Right lobe of liver (tissue), 4 donors: ENCODE measurements at regions not wholly inside any gene's neighbourhood (a gene's known extent, or its start where the extent isn't known, plus 50 kb on each side); places are given as distances from the start of the nearest gene placed in this dataset.

Experiments used
- POLR2A ChIP-seq: fragments of 450-650 bp; IDR thresholded peaks from one replicate; pipeline ENCODE4 v1.6.1; 2017; ENCODE audit warnings: antibody characterized with exemption, mild to moderate bottlenecking
- TF ChIP-seq, protein P1 (sequence below), 4 donors: fragments of 200-600 bp in 3 of 4; fragments of 450-650 bp in 1 of 4; IDR thresholded peaks; one replicate each; pipeline versions ENCODE4 v1.5.1 to v1.8.0; 2016 to 2022; ENCODE audit warnings: antibody characterized with exemption in 4 of 4, mild to moderate bottlenecking in 2 of 4
- donor health status: DM: no; HTN: no; CAD: no.
- donor health status: DM: no; HTN: no; CAD: no.
- donor health status: DM: no; HTN: yes; CAD: no.

DNA sequence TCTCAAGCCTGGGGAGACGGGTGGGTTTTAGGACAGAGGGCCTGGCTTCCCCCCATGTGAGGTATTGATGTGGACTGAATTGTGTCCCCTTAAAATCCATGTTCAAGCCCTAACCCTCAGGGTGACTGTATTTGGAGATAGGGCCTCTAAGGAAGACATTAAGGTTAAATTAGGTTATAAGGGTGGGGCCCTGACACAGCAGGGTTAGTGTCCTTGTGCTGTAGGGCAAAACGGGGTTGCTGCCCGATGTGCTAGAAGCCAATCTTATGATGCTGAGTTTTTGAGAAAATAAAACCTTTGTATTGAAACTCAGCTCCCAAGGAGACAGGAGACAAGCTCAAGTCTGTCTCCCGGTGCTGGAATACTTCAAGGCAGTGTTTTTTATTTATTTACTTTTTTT lies 71.1 kb upstream of the NUP50 start:
- TF ChIP-seq, protein P1, sequence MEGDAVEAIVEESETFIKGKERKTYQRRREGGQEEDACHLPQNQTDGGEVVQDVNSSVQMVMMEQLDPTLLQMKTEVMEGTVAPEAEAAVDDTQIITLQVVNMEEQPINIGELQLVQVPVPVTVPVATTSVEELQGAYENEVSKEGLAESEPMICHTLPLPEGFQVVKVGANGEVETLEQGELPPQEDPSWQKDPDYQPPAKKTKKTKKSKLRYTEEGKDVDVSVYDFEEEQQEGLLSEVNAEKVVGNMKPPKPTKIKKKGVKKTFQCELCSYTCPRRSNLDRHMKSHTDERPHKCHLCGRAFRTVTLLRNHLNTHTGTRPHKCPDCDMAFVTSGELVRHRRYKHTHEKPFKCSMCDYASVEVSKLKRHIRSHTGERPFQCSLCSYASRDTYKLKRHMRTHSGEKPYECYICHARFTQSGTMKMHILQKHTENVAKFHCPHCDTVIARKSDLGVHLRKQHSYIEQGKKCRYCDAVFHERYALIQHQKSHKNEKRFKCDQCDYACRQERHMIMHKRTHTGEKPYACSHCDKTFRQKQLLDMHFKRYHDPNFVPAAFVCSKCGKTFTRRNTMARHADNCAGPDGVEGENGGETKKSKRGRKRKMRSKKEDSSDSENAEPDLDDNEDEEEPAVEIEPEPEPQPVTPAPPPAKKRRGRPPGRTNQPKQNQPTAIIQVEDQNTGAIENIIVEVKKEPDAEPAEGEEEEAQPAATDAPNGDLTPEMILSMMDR (IDR thresholded peaks at IDR 0.05), result no peak
- TF ChIP-seq POLR2A, result no peak
